Ascending aorta (tissue), 2 donors: ENCODE measurements at regions not wholly inside any gene's neighbourhood (a gene's known extent, or its start where the extent isn't known, plus 50 kb on each side); places are given as distances from the start of the nearest gene placed in this dataset.

Experiments
- DNase-seq, 2 donors: peaks; one replicate each; pipeline ENCODE4 v3.0.0-alpha.2; 2019; ENCODE audit warnings: low spot score in 2 of 2
- H3K27ac ChIP-seq, 2 donors: fragments of 200-600 bp; sonication (generic); one replicate each; pipeline ENCODE4 v1.5.1; 2016 to 2017; ENCODE audit warnings: mild to moderate bottlenecking in 1 of 2
- H3K27me3 ChIP-seq: fragments of 200-600 bp; sonication (generic); one replicate; pipeline ENCODE4 v1.5.1; 2017
- H3K36me3 ChIP-seq, 2 donors: fragments of 200-600 bp; sonication (generic); one replicate each; pipeline ENCODE4 v1.5.1; 2016
- H3K4me1 ChIP-seq, 2 donors: fragments of 200-600 bp; sonication (generic); one replicate each; pipeline ENCODE4 v1.5.1; 2016 to 2017; ENCODE audit warnings: mild to moderate bottlenecking in 1 of 2
- H3K4me3 ChIP-seq, 2 donors: fragments of 200-600 bp; sonication (generic); one replicate each; pipeline ENCODE4 v1.5.1; 2016 to 2017; ENCODE audit warnings: mild to moderate bottlenecking in 1 of 2
- H3K9me3 ChIP-seq, 2 donors: fragments of 200-600 bp; sonication (generic); one replicate each; pipeline ENCODE4 v1.5.1; 2016
- intact Hi-C: fragments of 100-400 bp; cut with DNase I; formaldehyde crosslinking; loops from one replicate; pipeline ENCODE4 v1.15.1; 2023
- TF ChIP-seq, protein P1 (sequence below), 3 experiments: fragments of 200-600 bp in 2 of 3; fragments of 450-650 bp in 1 of 3; sonication (generic) in 2 of 3; IDR thresholded peaks; one replicate each; pipeline ENCODE4 v1.5.1; 2016 to 2019; ENCODE audit warnings: antibody characterized with exemption in 3 of 3, mild to moderate bottlenecking in 1 of 3, moderate library complexity in 1 of 3

DNA sequence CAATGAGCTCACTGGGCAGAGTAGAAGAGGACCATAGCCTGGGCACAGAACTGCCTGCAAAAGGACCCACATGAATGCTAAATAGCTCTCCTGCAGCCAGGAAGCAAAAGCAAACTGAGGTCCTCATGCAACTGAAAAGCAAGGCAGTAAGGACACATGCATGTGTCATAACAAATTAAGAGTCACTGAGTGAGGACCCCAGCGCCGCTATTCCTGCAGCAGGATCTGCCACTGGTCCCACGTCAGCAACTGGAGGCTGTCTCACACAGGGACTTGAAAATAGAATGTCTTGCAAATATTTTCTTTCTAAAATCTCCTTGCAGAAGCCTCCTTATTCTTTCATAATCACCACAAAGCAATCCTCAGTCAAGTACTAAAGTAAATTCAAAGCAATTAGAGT lies 559.6 kb upstream of the DAB1 start:
- no peaks in the 10 kb centered on the region for H3K36me3 ChIP-seq
- H3K27me3 ChIP-seq, result no peaks in the 10 kb centered on the region
- TF ChIP-seq, protein P1, sequence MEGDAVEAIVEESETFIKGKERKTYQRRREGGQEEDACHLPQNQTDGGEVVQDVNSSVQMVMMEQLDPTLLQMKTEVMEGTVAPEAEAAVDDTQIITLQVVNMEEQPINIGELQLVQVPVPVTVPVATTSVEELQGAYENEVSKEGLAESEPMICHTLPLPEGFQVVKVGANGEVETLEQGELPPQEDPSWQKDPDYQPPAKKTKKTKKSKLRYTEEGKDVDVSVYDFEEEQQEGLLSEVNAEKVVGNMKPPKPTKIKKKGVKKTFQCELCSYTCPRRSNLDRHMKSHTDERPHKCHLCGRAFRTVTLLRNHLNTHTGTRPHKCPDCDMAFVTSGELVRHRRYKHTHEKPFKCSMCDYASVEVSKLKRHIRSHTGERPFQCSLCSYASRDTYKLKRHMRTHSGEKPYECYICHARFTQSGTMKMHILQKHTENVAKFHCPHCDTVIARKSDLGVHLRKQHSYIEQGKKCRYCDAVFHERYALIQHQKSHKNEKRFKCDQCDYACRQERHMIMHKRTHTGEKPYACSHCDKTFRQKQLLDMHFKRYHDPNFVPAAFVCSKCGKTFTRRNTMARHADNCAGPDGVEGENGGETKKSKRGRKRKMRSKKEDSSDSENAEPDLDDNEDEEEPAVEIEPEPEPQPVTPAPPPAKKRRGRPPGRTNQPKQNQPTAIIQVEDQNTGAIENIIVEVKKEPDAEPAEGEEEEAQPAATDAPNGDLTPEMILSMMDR (IDR thresholded peaks at IDR 0.05), result no peak
- H3K4me3 ChIP-seq, result no peak overlapping the region
- intact Hi-C loops, result no loop called here
- no peak overlapping the region for H3K27ac ChIP-seq
- H3K9me3 ChIP-seq, result no peaks in the 10 kb centered on the region
- H3K4me1 ChIP-seq, result no peaks in the 10 kb centered on the region
- no peak for DNase-seq

- Histone ChIP-seq H3K36me3 (no peaks in the 10 kb centered on the region), H3K27ac (no peak overlapping the region), H3K4me1 (no peaks in the 10 kb centered on the region), H3K4me3 (no peak overlapping the region), H3K27me3 (no peaks in the 10 kb centered on the region), H3K9me3 (peaks cover 0 to 3% of the 10 kb centered on the region in 2 donors)
- TF ChIP-seq, protein P1 (IDR thresholded peaks at IDR 0.05), result no peak
- DNase-seq, result no peak
- intact Hi-C loops, result no loop called here
Measured at GRCh38 chr1:57982852-57983251, 559.0 kb upstream of the DAB1 start.

DNA sequence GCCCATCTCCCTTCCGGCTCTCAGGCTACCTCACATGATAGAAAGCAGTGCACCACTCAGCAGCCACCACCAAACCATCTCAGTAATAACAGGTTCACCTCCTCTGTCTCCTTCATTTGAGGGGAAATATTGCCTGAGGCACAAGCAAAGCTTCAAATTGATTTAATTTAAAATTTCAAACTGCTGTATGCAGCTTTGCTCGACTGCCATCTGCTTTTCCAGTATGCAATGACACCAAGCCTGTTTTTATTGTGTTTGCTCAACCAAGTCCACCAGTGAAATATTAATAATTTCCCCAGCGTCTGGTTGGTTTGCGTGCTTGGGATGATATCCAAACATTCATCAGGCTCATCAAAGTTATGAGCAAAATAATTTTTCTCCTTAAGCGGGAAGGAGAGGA lies 552.4 kb upstream of the DAB1 start:
- TF ChIP-seq, protein P1 (IDR thresholded peaks at IDR 0.05), result no peak
- DNase-seq, result no peak
- H3K27ac ChIP-seq, result no peak overlapping the region
- H3K36me3 ChIP-seq, result no peaks in the 10 kb centered on the region
- H3K9me3 ChIP-seq, result peaks cover 0 to 4% of the 10 kb centered on the region in 2 donors
- H3K27me3 ChIP-seq, result no peaks in the 10 kb centered on the region
- intact Hi-C loops, result no loop called here
- no peaks in the 10 kb centered on the region for H3K4me1 ChIP-seq
- H3K4me3 ChIP-seq, result no peak overlapping the region

DNA sequence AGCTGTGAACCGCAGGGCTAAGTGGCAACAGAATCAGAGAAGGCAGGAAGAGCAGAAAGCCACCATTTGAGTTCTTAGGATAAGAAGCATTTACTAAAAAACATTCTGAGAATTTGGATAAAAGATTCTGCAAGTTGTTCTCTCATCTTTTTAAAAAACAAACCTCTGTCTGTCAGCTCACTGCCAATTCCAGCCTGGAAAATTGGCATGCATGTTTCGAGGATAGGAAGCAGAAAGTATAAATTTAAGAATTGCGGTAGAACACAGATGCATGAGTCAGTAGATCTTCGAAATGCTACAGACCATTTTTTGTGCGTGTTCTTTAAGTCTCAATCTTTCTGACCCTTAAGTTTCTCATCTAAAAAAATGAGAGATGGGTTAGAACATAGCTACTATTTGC lies 544.5 kb upstream of the DAB1 start:
- H3K9me3 ChIP-seq, result no peaks in the 10 kb centered on the region
- no peaks in the 10 kb centered on the region for H3K36me3 ChIP-seq
- H3K4me1 ChIP-seq, result no peaks in the 10 kb centered on the region
- H3K27ac ChIP-seq, result no peak overlapping the region
- TF ChIP-seq, protein P1 (IDR thresholded peaks at IDR 0.05), result no peak
- no peak overlapping the region for H3K4me3 ChIP-seq
- DNase-seq, result no peak
- intact Hi-C loops, result no loop called here
- H3K27me3 ChIP-seq, result no peaks in the 10 kb centered on the region

- no peak overlapping the region for H3K27ac ChIP-seq
- H3K4me1 ChIP-seq, result no peaks in the 10 kb centered on the region
- H3K4me3 ChIP-seq, result no peak overlapping the region
- H3K36me3 ChIP-seq, result no peaks in the 10 kb centered on the region
- TF ChIP-seq, protein P1 (IDR thresholded peaks at IDR 0.05), result no peak
- no peaks in the 10 kb centered on the region for H3K27me3 ChIP-seq
- no peaks in the 10 kb centered on the region for H3K9me3 ChIP-seq
- DNase-seq, result no peak
- intact Hi-C loops, result no loop called here
Measured at GRCh38 chr1:57966751-57967406, 543.0 kb upstream of the DAB1 start.

GRCh38 chr1:57966340-57966739 lies 542.5 kb upstream of the DAB1 start:
- H3K4me1 ChIP-seq, result no peaks in the 10 kb centered on the region
- no peak overlapping the region for H3K27ac ChIP-seq
- no peak overlapping the region for H3K4me3 ChIP-seq
- TF ChIP-seq, protein P1 (IDR thresholded peaks at IDR 0.05), result no peak
- no peaks in the 10 kb centered on the region for H3K36me3 ChIP-seq
- no peaks in the 10 kb centered on the region for H3K9me3 ChIP-seq
- intact Hi-C loops, result no loop called here
- no peaks in the 10 kb centered on the region for H3K27me3 ChIP-seq
- no peak for DNase-seq
